Hepatocyte (in vitro differentiated cells): ENCODE measurements at regions not wholly inside any gene's neighbourhood (a gene's known extent, or its start where the extent isn't known, plus 50 kb on each side); places are given as distances from the start of the nearest gene placed in this dataset.

Experiments used
- CTCF ChIP-seq: fragments of 200-600 bp; sonication (generic); IDR thresholded peaks from 2 replicates; pipeline ENCODE4 v1.5.1; 2016; ENCODE audit warnings: antibody characterized with exemption, mild to moderate bottlenecking; ENCODE audit not compliant: poor library complexity
- EZH2 ChIP-seq: fragments of 200-600 bp; sonication (generic); IDR thresholded peaks from 2 replicates; pipeline ENCODE4 v1.6.1; 2016; ENCODE audit warnings: antibody characterized with exemption, mild to moderate bottlenecking, borderline replicate concordance
- EZH2phosphoT487 ChIP-seq: fragments of 200-600 bp; sonication (generic); IDR thresholded peaks from one replicate; pipeline ENCODE4 v1.6.1; 2018; ENCODE audit warnings: antibody characterized with exemption, mild to moderate bottlenecking, low read depth, moderate library complexity; ENCODE audit not compliant: unreplicated experiment, severe bottlenecking

- no peak for TF ChIP-seq CTCF
- TF ChIP-seq EZH2phosphoT487 = no peak
- no peak for TF ChIP-seq EZH2
These were observed 541.2 kb downstream of the BUD13 start for GRCh38 chr11:116231543-116231942.
